PC-9 (cell line): ENCODE measurements at regions not wholly inside any gene's neighbourhood (a gene's known extent, or its start where the extent isn't known, plus 50 kb on each side); places are given as distances from the start of the nearest gene placed in this dataset.
A peak's percentile ranks its signal among the peaks of the same experiment; 100 is the strongest.
"Not testable (repeated sequence)": the region's sequence is repeated elsewhere in the genome, so short reads cannot be mapped to it uniquely, and the experiment has no call there.

ENCODE experiments used
- BruUV-seq: library from RNA; stranded (reverse); fragments of 400-500 nt; replicated peaks from 2 replicates; lab custom pipeline; 2021; lab: Mats Ljungman, UMichigan
- CTCF ChIA-PET: fragments of 300-600 bp; sonication (Branson Sonifier 250); formaldehyde crosslinking; loops from one replicate; lab custom pipeline; 2022; ENCODE audit warnings: antibody characterized with exemption; lab: Charles Lee
- POLR2A ChIA-PET: fragments of 300-600 bp; sonication (Branson Sonifier 250); formaldehyde crosslinking; loops from one replicate; lab custom pipeline; 2022; ENCODE audit warnings: antibody characterized with exemption; ENCODE audit not compliant: unreplicated experiment; lab: Charles Lee
- DNase-seq, 2 experiments: peaks; one replicate each; pipeline versions ENCODE4 v3.0.0 to v3.0.0-alpha.2; 2015 to 2022; ENCODE audit warnings: mixed read lengths in 1 of 2
- H2AFZ ChIP-seq: fragments of 200-600 bp; sonication (generic); 2 replicates; pipeline ENCODE4 v1.8.1; 2017; ENCODE audit warnings: antibody characterized with exemption
- H3F3A ChIP-seq: fragments of 200-600 bp; sonication (generic); 2 replicates; pipeline ENCODE4 v1.8.1; 2017; ENCODE audit warnings: antibody characterized with exemption, mild to moderate bottlenecking, low read depth; ENCODE audit not compliant: insufficient read depth
- H3K27ac ChIP-seq: fragments of 200-600 bp; sonication (generic); 2 replicates; pipeline ENCODE4 v1.6.1; 2016; ENCODE audit warnings: mixed run types
- H3K27me3 ChIP-seq: fragments of 200-600 bp; sonication (generic); 2 replicates; pipeline ENCODE4 v1.6.1; 2016; ENCODE audit warnings: low read depth, mixed run types; ENCODE audit not compliant: insufficient read depth
- H3K36me3 ChIP-seq: fragments of 200-600 bp; sonication (generic); 2 replicates; pipeline ENCODE4 v1.6.1; 2016; ENCODE audit warnings: low read depth, mixed run types
- H3K4me1 ChIP-seq: fragments of 200-600 bp; sonication (generic); replicated peaks from 2 replicates; pipeline ENCODE4 v1.6.1; 2016; ENCODE audit warnings: mixed run types; ENCODE audit not compliant: insufficient read depth
- H3K4me2 ChIP-seq: fragments of 200-600 bp; sonication (generic); 2 replicates; pipeline ENCODE4 v1.6.1; 2017; ENCODE audit warnings: mixed run types
- H3K4me3 ChIP-seq: fragments of 200-600 bp; sonication (generic); 2 replicates; pipeline ENCODE4 v1.6.1; 2016; ENCODE audit warnings: mixed run types
- H3K79me2 ChIP-seq: fragments of 200-600 bp; sonication (generic); 2 replicates; pipeline ENCODE4 v1.6.1; 2017; ENCODE audit warnings: low read depth, mixed run types
- H3K9me2 ChIP-seq: fragments of 200-600 bp; sonication (generic); 2 replicates; pipeline ENCODE4 v1.8.1; 2017; ENCODE audit warnings: mild to moderate bottlenecking; ENCODE audit not compliant: insufficient read depth
- H3K9me3 ChIP-seq: fragments of 200-600 bp; sonication (generic); 2 replicates; pipeline ENCODE4 v1.8.1; 2016; ENCODE audit warnings: low read depth; ENCODE audit not compliant: insufficient read depth
- H4K20me1 ChIP-seq: fragments of 200-600 bp; sonication (generic); 2 replicates; pipeline ENCODE4 v1.8.1; 2017; ENCODE audit not compliant: insufficient read depth
- CTCF ChIP-seq: fragments of 200-600 bp; sonication (generic); conservative IDR thresholded peaks from 2 replicates; pipeline ENCODE4 v1.6.1; 2017; ENCODE audit warnings: mixed run types, antibody characterized with exemption, mild to moderate bottlenecking, moderate library complexity
- EZH2 ChIP-seq: fragments of 200-600 bp; sonication (generic); IDR thresholded peaks from 2 replicates; pipeline ENCODE4 v1.8.0; 2017; ENCODE audit warnings: antibody characterized with exemption, low read depth
- intact Hi-C: fragments of 100-400 bp; cut with micrococcal nuclease; formaldehyde crosslinking; loops from one replicate; pipeline ENCODE4 v1.10.0; 2022; ENCODE audit not compliant: unreplicated experiment

DNA sequence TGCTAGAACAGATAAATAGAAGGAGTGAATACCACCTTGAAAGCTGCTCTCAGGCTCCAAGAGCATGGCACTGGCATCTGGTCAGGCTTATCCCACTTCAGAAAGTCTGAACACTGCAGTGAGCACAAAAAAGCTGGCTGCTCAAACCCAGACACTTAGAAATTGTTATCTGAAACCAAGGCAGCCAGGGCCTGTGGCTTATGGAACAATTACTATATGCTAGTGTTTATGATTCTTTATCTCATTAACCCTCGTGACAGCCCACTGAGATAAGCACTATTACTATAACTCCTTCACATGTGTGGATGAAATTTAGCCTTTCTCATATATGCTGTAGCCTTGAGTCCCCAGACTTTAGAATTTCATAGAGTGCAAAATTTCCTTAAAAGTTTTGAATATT is 400.2 kb downstream of the RAB38 start:
- no peak for TF ChIP-seq EZH2
- no peak for TF ChIP-seq CTCF
- Histone ChIP-seq H3K4me1 (no peaks in the 10 kb centered on the region), H2AFZ (no peak overlapping the region), H3K9me2 (no peaks in the 10 kb centered on the region), H3K36me3 (no peaks in the 10 kb centered on the region), H3K79me2 (no peaks in the 10 kb centered on the region), H3K9me3 (no peaks in the 10 kb centered on the region), H3K27ac (no peak overlapping the region), H3K27me3 (no peaks in the 10 kb centered on the region), H4K20me1 (no peaks in the 10 kb centered on the region), H3K4me2 (no peak overlapping the region), H3K4me3 (no peak overlapping the region), H3F3A (no peaks in the 10 kb centered on the region)
- CTCF ChIA-PET = no interaction called here
- no peak for DNase-seq
- POLR2A ChIA-PET = interaction anchor here (0.5 kb wide), 1 partner anchor 27 kb away, joined by 3 read pairs; no protein-coding TSS in a partner anchor
- BruUV-seq = no TSS peak
- intact Hi-C loops = no loop called here

DNA sequence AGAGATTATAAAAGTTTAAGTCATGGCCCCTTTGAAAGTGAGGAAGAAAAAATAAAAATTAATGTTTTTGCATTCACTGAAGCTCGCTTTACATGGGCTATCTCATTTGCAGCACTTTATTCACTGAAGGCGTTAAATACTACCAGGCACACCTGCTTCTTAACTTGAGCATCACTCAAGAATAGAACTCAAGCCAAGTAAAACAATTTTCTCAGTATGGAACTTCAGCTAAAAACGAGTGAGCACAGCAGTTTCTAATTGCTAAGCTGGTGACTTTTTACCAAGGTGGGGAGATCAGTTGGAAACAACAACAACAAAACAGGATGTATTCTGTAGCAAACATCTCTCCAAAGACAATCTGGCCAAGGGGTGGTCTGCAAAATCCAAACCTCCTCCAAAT is 405.6 kb downstream of the RAB38 start:
- no peak for TF ChIP-seq CTCF
- no peak for TF ChIP-seq EZH2
- Histone ChIP-seq H2AFZ (no peak overlapping the region), H3K9me3 (no peaks in the 10 kb centered on the region), H3K4me3 (no peak overlapping the region), H3K27me3 (no peaks in the 10 kb centered on the region), H3K36me3 (no peaks in the 10 kb centered on the region), H3K79me2 (no peaks in the 10 kb centered on the region), H4K20me1 (no peaks in the 10 kb centered on the region), H3K4me2 (no peak overlapping the region), H3K4me1 (no peaks in the 10 kb centered on the region), H3F3A (no peaks in the 10 kb centered on the region), H3K9me2 (no peaks in the 10 kb centered on the region), H3K27ac (no peak overlapping the region)
- no peak for DNase-seq
- CTCF ChIA-PET = no interaction called here
- POLR2A ChIA-PET = no interaction called here
- intact Hi-C loops = no loop called here
- no TSS peak for BruUV-seq

DNA sequence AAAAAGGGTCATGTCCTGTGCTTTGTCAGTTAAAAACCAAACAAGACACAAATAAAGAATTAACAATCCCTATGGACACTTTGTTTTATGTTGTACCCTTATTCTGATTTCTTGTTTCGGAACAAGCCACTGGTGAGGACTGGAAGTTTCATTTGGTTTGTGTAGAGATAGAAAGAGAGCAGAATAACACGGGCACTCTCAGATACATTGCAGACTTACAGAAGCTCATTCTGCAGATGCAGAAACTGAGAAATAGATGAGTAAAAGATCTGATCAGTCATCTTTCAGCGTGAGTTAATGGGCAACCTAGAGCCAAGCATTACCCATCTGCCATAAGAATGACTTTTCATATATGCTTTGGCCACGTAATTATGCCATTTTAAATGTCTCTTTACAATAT is 407.6 kb downstream of the RAB38 start:
- POLR2A ChIA-PET = no interaction called here
- Histone ChIP-seq H3K4me2 (no peak overlapping the region), H3K9me2 (no peaks in the 10 kb centered on the region), H3K4me3 (no peak overlapping the region), H3K36me3 (no peaks in the 10 kb centered on the region), H3K79me2 (no peaks in the 10 kb centered on the region), H3K27ac (no peak overlapping the region), H3K27me3 (no peaks in the 10 kb centered on the region), H4K20me1 (no peaks in the 10 kb centered on the region), H3K9me3 (no peaks in the 10 kb centered on the region), H2AFZ (no peak overlapping the region), H3F3A (no peaks in the 10 kb centered on the region), H3K4me1 (no peaks in the 10 kb centered on the region)
- intact Hi-C loops = no loop called here
- CTCF ChIA-PET = interaction anchor here (0.7 kb wide), 1 partner anchor 184 kb away, joined by 3 read pairs; no protein-coding TSS in a partner anchor
- no peak for TF ChIP-seq EZH2
- TF ChIP-seq CTCF = no peak
- BruUV-seq = no TSS peak
- no peak for DNase-seq

GRCh38 chr11:87764075-87764474 is 411.2 kb downstream of the RAB38 start:
- H3K27me3 ChIP-seq, H3K27ac ChIP-seq, CTCF ChIA-PET, H2AFZ ChIP-seq, intact Hi-C loops, H3K4me3 ChIP-seq, BruUV-seq, POLR2A ChIA-PET, H3K4me1 ChIP-seq, H3K9me2 ChIP-seq, H3F3A ChIP-seq, H4K20me1 ChIP-seq, H3K36me3 ChIP-seq, H3K79me2 ChIP-seq, H3K9me3 ChIP-seq: not testable (repeated sequence)
- peak in 1 of 2 experiments; percentile 19 for DNase-seq
- 0 out of 2 replicates have a peak overlapping the region, but pooled peaks have one; percentile 11 for H3K4me2 ChIP-seq
